ENCODE measurements at regions not wholly inside any gene's neighbourhood (a gene's known extent, or its start where the extent isn't known, plus 50 kb on each side); places are given as distances from the start of the nearest gene placed in this dataset.

- TF ChIP-seq CTCF (IDR thresholded peaks at IDR 0.05): no peak
Observed at GRCh38 chr2:140061240-140061639, 1281.0 kb upstream of the NXPH2 start.

GRCh38 chr2:140057928-140058327, 1277.7 kb upstream of the NXPH2 start:
- no peak for TF ChIP-seq CTCF (IDR thresholded peaks at IDR 0.05)

- TF ChIP-seq CTCF (IDR thresholded peaks at IDR 0.05): no peak
Observed at GRCh38 chr2:140041811-140042210, 1261.6 kb upstream of the NXPH2 start.

- no peak for TF ChIP-seq CTCF (IDR thresholded peaks at IDR 0.05)
Observed at GRCh38 chr2:140041239-140041638, 1261.0 kb upstream of the NXPH2 start.

- no peak for TF ChIP-seq CTCF (IDR thresholded peaks at IDR 0.05)
Observed at GRCh38 chr2:140033638-140034037, 1253.4 kb upstream of the NXPH2 start.

GRCh38 chr2:140027966-140028365, 1247.8 kb upstream of the NXPH2 start:
- TF ChIP-seq CTCF (IDR thresholded peaks at IDR 0.05): no peak

- TF ChIP-seq CTCF (IDR thresholded peaks at IDR 0.05): no peak
Observed at GRCh38 chr2:140027320-140027719, 1247.1 kb upstream of the NXPH2 start.

GRCh38 chr2:140023291-140023690, 1243.1 kb upstream of the NXPH2 start:
- TF ChIP-seq CTCF (IDR thresholded peaks at IDR 0.05): no peak
